Stimulated activated CD4-positive, alpha-beta T cell treated with anti-CD3 and anti-CD28 coated beads, TNF-alpha, amount 100 ng/mL, for 48 hours (primary cell): ENCODE measurements at regions not wholly inside any gene's neighbourhood (a gene's known extent, or its start where the extent isn't known, plus 50 kb on each side); places are given as distances from the start of the nearest gene placed in this dataset.

Source experiments
- DNase-seq, 3 donors: peaks; one replicate each; pipeline ENCODE4 v3.0.0-alpha.2; 2020; ENCODE audit warnings: low read depth in 3 of 3

DNA sequence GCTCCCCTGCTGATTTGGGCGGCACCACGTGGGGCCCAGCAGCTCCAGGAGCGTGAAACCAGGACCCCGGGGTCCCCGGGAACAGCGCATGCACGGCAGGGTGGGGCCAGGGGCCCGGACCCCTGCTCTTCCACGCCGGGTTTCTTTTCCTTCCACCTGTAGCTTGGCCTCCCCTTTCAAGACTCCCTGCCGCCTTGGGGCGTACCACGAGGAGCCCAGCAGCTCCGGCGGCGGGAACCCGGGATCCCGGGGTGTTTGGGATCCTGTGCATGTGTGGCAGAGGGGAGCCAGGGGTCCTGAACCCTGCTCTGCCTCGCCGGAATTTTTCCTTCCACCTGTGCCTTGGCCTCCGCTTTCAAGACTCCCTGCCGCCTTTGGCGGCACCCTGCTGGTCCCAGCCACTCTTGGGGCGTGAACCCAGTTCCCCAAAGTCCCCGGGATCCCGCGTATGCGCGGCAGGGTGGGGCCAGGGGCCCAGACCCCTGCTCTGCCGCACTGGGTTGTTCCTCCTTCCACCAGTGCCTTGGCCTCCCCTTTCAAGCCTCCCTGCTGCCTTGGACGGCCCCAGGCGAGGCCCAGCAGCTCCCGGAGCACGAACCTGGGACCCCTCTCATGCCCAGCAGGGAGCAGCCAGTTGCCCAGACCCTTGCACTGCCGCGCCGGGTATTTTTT is 322.7 kb downstream of the ALG10 start:
- DNase-seq, result no peak

DNA sequence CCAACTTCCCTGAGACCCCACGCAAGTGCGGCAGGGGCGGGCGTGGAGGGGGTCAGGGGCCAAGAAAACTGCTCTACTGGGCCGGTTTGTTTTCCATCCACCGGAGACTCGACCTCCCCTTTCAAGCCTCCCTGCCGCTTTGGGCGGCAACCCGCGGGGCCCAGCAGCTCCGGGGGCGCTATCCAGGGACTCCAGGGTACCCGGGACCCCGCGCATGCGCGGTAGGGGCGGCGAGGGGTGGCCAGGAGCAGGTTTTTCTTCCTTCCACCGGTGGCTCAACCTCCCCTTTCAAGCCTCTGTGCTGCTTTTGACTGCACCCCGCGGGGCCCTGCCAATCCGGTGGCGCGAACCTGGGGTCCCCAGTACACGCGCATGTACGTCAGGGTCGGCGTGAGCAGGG is 323.5 kb downstream of the ALG10 start:
- no peak for DNase-seq

DNA sequence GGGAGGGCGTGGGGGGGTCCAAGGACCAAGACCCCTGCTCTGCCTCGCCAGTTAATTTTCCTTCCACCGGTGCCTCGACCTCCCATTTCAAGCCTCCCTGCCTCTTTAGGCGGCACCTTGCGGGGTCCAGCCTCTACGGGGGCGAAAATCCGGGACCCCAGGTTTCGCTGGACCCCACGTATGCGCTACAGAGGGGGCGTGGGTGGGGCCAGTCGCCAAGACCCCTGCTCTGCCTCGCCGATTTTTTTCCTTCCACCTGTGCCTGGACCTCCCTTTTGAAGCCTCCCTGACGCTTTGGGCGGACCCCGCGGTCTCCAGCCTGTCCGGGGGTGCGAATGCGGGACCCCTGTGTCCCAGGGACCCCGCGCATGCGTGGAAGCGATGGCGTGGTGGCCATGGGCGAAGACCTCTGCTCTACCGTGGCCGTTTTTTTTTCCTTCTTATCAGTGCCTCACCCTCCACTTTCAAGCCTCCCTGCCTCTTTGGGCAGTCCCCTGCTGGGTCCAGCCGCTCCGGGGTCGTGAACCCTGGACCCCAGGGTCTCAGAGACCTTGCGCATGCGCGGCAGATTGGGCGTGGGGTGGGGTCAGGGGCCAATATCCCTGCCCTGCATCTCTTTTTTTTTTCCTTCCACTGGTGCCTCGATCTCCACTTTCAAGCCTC is 324.2 kb downstream of the ALG10 start:
- DNase-seq, result no peak

DNA sequence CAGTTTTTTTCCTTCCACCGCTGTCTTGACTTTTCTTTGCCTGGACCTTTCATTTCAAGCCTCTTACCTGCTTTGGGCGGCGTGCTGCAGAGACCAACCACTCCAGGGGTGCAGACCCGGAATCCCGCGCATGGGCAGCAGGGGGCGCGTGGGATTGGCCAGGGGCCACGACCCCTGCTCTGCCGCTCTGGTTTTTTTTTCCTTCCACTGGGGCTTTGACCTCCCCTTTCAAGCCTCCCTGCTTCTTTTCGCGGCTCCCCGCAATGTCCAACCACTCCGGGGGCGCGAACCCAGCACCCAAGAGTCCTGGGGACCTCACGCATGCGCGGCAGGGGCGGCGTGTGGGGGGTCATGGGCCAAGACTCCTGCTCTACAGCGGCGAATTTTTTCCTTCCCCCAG is 325.1 kb downstream of the ALG10 start:
- no peak for DNase-seq

DNA sequence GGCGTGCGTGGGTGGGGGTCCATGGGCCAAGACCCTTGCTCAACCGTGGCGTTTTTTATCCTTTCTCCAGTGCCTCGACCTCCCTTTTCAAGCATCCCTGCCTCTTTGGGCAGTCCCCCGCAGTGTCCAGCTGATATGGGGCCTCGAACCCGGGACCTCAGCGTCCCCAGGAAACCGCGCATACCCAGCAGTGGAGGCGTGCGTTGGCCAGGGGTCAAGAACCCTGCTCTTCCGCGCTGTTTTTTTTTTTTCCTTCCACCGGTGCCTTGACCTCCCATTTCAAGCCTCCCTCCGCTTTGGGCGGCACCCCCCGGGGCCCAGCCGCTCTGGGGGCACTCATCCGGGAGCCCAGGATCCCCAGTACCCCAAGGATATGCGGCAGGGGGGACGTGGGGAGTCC is 325.8 kb downstream of the ALG10 start:
- DNase-seq, result no peak

- no peak for DNase-seq
Observed at GRCh38 chr12:34348836-34349672, 326.8 kb downstream of the ALG10 start.

GRCh38 chr12:34349673-34349961 is 327.3 kb downstream of the ALG10 start:
- no peak for DNase-seq

DNA sequence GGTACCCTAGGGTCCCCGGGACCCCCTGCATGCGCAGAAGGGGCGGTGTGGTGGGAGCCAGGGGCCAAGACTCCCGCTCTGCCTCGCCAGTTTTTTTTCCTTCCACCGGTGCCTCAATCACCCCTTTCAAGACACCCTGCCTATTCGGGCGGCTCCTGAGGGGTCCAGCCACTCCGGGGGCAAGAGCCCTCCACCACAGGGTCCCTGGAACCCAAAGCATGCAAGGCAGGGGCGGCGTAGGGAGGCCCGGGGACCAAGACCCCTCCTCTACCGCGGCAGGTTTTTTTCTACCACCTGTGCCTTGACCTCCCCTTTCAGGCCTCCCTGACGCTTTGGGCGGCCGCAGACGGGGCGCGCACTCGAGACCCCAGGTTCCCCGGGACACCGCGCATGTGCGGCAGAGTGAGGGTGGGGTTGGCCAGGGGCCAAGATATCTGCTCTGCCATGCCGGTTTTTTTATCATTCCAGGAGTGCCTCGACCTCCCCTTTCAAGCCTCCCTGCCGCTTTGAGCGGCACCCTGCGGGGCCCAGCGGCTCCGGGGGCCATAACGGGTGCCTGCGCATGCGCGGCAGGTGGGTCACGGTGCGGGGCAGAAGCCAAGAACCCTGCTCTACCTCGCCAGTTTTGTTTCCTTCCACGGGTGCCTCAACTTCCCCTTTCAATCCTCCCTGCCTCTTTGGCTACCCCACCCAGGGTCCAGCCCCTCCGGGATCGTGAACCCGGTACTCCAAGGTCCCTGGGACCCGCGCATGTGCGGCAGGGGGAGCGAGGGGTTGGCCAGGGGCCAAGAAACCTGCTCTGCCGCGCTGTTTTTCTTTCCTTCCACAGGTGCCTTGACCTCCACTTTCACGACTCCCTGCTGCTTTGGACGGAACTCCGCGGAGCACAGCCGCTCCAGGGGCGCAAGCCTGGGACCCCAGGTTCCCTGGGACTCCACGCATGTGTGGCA is 328.1 kb downstream of the ALG10 start:
- no peak for DNase-seq

DNA sequence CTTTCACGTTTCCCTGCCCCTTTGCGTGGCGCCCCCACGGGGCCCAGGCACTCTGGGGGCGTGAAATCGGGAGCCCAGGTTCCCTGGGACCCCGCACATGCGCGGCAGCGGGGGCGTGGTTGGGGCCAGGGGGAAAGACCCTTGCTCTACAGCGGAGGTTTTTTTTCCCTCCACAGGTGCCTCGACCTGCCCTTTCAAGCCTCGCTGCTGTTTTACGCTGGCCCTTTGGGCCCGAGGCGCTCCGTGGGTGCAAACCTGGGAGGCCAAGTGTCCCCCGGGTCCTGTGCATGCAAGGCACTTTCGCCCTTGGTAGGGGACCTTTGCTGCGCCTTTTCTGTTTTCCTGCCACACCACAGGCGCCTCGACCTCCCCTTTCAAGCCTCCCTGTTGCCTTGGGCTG is 329.8 kb downstream of the ALG10 start:
- DNase-seq, result no peak

GRCh38 chr12:34354239-34355200 is 332.2 kb downstream of the ALG10 start:
- DNase-seq, result no peak

- no peak for DNase-seq
Observed at GRCh38 chr12:34356233-34356987, 334.1 kb downstream of the ALG10 start.

- DNase-seq, result no peak
Observed at GRCh38 chr12:34357791-34358190, 335.5 kb downstream of the ALG10 start.

GRCh38 chr12:34358198-34358597 is 335.9 kb downstream of the ALG10 start:
- no peak for DNase-seq

DNA sequence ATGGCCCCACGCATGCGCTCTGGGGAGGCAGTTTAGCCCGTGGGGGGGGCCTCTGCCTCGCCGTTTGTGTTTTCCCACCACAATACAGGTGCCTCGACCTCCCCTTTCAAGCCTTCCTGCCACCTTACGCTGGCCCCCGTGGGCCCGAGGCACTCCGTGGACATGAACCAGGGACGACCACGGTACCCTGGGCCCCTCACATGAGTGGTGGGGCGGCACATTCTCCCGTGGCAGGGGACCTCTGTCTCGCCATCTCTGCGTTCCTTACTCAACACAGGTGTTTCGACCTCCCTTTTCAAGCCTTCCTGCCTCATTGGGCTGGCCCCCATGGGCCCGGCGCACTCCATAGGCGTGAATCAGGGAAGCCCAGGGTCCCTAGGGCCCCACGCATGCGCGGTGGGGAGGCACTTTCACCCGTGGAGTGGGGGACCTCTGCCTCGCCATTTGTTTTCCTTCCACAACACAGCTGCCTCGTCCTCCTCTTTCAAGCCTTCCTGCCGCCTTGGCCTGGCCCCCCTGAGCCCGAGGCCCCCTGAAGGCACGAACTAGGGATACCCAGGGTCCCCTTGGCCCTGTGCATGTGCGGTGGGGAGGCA is 339.5 kb downstream of the ALG10 start:
- DNase-seq, result no peak

- DNase-seq, result no peak
Observed at GRCh38 chr12:34363050-34363673, 340.9 kb downstream of the ALG10 start.

DNA sequence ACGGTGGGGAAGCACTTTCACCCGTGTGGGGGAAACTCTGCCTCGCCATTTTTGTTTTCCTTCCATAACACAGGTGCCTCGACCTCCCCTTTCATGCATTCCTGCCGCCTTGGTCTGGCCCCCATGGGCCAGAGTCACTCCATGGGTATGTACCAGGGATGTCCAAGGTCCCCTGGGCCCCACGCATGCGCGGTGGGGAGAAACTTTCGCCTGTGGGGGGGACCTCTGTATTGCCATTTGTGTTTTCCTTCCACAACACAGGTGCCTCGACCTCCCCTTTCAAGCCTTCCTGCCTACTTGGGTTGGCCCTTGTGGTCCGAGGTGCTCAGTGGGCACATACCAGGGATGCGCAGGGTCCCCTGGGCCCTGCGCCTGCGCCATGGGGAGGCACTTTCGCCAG is 345.8 kb downstream of the ALG10 start:
- no peak for DNase-seq

- DNase-seq, result no peak
Observed at GRCh38 chr12:34371050-34371449, 348.8 kb downstream of the ALG10 start.

- no peak for DNase-seq
Observed at GRCh38 chr12:34372003-34372402, 349.7 kb downstream of the ALG10 start.

- no peak for DNase-seq
Observed at GRCh38 chr12:34373926-34374325, 351.6 kb downstream of the ALG10 start.
